NCI-H1436 (cell line): ENCODE measurements at regions not wholly inside any gene's neighbourhood (a gene's known extent, or its start where the extent isn't known, plus 50 kb on each side); places are given as distances from the start of the nearest gene placed in this dataset.
"Not testable (repeated sequence)": the region's sequence is repeated elsewhere in the genome, so short reads cannot be mapped to it uniquely, and the experiment has no call there.

Experiments
- DNase-seq: peaks from one replicate; lab custom pipeline; 2025; lab: John Stamatoyannopoulos, UW

GRCh38 chr1:121116522-121117297 is 67.4 kb downstream of the FAM72B start:
- DNase-seq = not testable (repeated sequence)

- not testable (repeated sequence) for DNase-seq
These were observed 66.9 kb downstream of the FAM72B start for GRCh38 chr1:121117298-121117611.

GRCh38 chr1:121117622-121118479 is 66.3 kb downstream of the FAM72B start:
- not testable (repeated sequence) for DNase-seq
